Lung (tissue), 11 donors: ENCODE measurements at regions not wholly inside any gene's neighbourhood (a gene's known extent, or its start where the extent isn't known, plus 50 kb on each side); places are given as distances from the start of the nearest gene placed in this dataset.

ENCODE experiments used
- ATAC-seq: fragments of 200-7000 bp; cut with Tn5 transposase; one replicate; pipeline ENCODE4 v1.9.1; 2020; ENCODE audit warnings: moderate number of reproducible peaks; ENCODE audit not compliant: insufficient read depth, low FRiP score
- DNase-seq, 3 donors: peaks; one replicate each; pipeline ENCODE4 v3.0.0-alpha.2; 2013 to 2017
- H3K27ac ChIP-seq, 2 donors: one replicate each; pipeline ENCODE4 v1.5.1; 2013; ENCODE audit warnings: mild to moderate bottlenecking in 2 of 2, moderate library complexity in 2 of 2, control low read depth in 1 of 2, inconsistent platforms in 1 of 2, low read depth in 1 of 2, low read length in 1 of 2
- H3K27me3 ChIP-seq, 3 donors: one replicate each; pipeline ENCODE4 v1.5.1; 2013; ENCODE audit warnings: low read length in 2 of 3; ENCODE audit not compliant: control insufficient read depth in 3 of 3, insufficient read depth in 3 of 3
- H3K36me3 ChIP-seq, 4 donors: one replicate each; pipeline ENCODE4 v1.5.1; 2013; ENCODE audit warnings: low read length in 4 of 4, mild to moderate bottlenecking in 1 of 4, moderate library complexity in 1 of 4; ENCODE audit not compliant: control insufficient read depth in 4 of 4, insufficient read depth in 4 of 4
- H3K4me1 ChIP-seq, 5 donors: one replicate each; pipeline ENCODE4 v1.5.1; 2013; ENCODE audit warnings: low read length in 5 of 5, mild to moderate bottlenecking in 2 of 5, moderate library complexity in 1 of 5; ENCODE audit not compliant: control insufficient read depth in 5 of 5, insufficient read depth in 5 of 5
- H3K4me3 ChIP-seq: one replicate; pipeline ENCODE4 v1.5.1; 2013; ENCODE audit warnings: mild to moderate bottlenecking, control low read depth, moderate library complexity
- H3K9ac ChIP-seq, 2 donors: one replicate each; pipeline ENCODE4 v1.5.1; 2013; ENCODE audit warnings: low read length in 2 of 2, control low read depth in 1 of 2; ENCODE audit not compliant: insufficient read depth in 1 of 2
- H3K9me3 ChIP-seq, 4 donors: one replicate each; pipeline ENCODE4 v1.5.1; 2013; ENCODE audit warnings: low read length in 3 of 4, mild to moderate bottlenecking in 1 of 4, moderate library complexity in 1 of 4; ENCODE audit not compliant: control insufficient read depth in 4 of 4, insufficient read depth in 3 of 4
- WGBS, 2 donors: extraction: QIAGEN DNeasy Blood & Tissue Kit; methylation state at CpG; one replicate each; pipeline ENCODE4 v1.1.7; 2013; 5-methylcytosine and 5-hydroxymethylcytosine counted together
- TF ChIP-seq, protein P1 (sequence below): IDR thresholded peaks from 2 replicates; pipeline ENCODE4 v1.5.1; 2012; ENCODE audit warnings: mild to moderate bottlenecking; ENCODE audit errors: control extremely low read depth, extremely low read depth
- donor health status: control.
- donor health status: control.
- donor health status: Bipolar disorder and iron deficiency.
- donor health status: healthy.
- donor health status: DM: yes; HTN: yes; CAD: no.

DNA sequence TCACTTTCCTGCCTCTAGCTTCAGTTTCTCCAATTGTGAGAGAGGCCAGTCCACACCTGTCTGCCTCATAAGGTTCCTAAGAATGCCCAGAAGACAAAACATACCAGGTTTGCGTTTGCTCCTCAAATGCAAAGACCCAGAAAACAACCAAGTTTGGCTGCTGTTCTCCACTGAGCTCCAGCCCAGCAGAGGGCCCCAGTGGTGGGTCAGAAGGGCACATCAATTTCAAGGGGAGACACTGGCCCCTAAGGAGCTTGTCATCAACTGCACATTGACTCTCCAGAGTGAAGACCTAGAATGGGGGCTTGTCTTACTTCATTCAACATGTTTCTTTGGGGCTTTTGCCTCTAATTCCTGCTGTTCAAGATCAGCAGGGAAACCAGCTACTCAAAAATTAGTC lies 127.9 kb upstream of the SLC6A11 start:
- Histone ChIP-seq H3K9ac (no peak overlapping the region), H3K27ac (no peak overlapping the region), H3K9me3 (no peaks in the 10 kb centered on the region), H3K4me3 (no peak overlapping the region), H3K36me3 (no peaks in the 10 kb centered on the region), H3K27me3 (peaks cover 0 to 3% (median 2%) of the 10 kb centered on the region in 3 donors), H3K4me1 (no peaks in the 10 kb centered on the region)
- DNase-seq (no peak), ATAC-seq (no peak)
- TF ChIP-seq, protein P1, sequence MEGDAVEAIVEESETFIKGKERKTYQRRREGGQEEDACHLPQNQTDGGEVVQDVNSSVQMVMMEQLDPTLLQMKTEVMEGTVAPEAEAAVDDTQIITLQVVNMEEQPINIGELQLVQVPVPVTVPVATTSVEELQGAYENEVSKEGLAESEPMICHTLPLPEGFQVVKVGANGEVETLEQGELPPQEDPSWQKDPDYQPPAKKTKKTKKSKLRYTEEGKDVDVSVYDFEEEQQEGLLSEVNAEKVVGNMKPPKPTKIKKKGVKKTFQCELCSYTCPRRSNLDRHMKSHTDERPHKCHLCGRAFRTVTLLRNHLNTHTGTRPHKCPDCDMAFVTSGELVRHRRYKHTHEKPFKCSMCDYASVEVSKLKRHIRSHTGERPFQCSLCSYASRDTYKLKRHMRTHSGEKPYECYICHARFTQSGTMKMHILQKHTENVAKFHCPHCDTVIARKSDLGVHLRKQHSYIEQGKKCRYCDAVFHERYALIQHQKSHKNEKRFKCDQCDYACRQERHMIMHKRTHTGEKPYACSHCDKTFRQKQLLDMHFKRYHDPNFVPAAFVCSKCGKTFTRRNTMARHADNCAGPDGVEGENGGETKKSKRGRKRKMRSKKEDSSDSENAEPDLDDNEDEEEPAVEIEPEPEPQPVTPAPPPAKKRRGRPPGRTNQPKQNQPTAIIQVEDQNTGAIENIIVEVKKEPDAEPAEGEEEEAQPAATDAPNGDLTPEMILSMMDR = no peak
- WGBS, 2 donors = 67 to 74% methylated on average over 1 of the region's 1 CpG

GRCh38 chr3:10688548-10689172 lies 127.4 kb upstream of the SLC6A11 start:
- ATAC-seq (no peak), DNase-seq (no peak)
- Histone ChIP-seq H3K9me3 (no peaks in the 10 kb centered on the region), H3K4me1 (no peaks in the 10 kb centered on the region), H3K4me3 (no peak overlapping the region), H3K36me3 (no peaks in the 10 kb centered on the region), H3K27ac (no peak overlapping the region), H3K27me3 (peaks cover 0 to 3% (median 2%) of the 10 kb centered on the region in 3 donors), H3K9ac (no peak overlapping the region)
- 83 to 87% methylated on average over 8 of the region's 8 CpGs for WGBS, 2 donors
- TF ChIP-seq, protein P1 = no peak

- WGBS, 2 donors = 57 to 63% methylated on average over 11 of the region's 11 CpGs
- H3K9me3 ChIP-seq = no peaks in the 10 kb centered on the region
Measured at GRCh38 chr3:10692039-10692622, 123.9 kb upstream of the SLC6A11 start.

More at GRCh38 chr3:10692039-10692622, 123.9 kb upstream of the SLC6A11 start:
- no peaks in the 10 kb centered on the region for H3K36me3 ChIP-seq
- no peak for DNase-seq
- TF ChIP-seq, protein P1 = no peak
- H3K27ac ChIP-seq = no peak overlapping the region
- ATAC-seq = no peak
- H3K27me3 ChIP-seq = peaks cover 0 to 3% (median 2%) of the 10 kb centered on the region in 3 donors
- no peak overlapping the region for H3K9ac ChIP-seq
- H3K4me3 ChIP-seq = no peak overlapping the region
- H3K4me1 ChIP-seq = no peaks in the 10 kb centered on the region
